Fibroblast of peridontal ligament (primary cell): ENCODE measurements at regions not wholly inside any gene's neighbourhood (a gene's known extent, or its start where the extent isn't known, plus 50 kb on each side); places are given as distances from the start of the nearest gene placed in this dataset.

Experiments
- DNase-seq: peaks from one replicate; pipeline ENCODE4 v3.0.0-alpha.2; 2010; ENCODE audit errors: extremely low read depth

GRCh38 chr10:21092683-21093524 lies 195.8 kb upstream of the NEBL start:
- DNase-seq, result no peak

- no peak for DNase-seq
Measured at GRCh38 chr10:21090609-21091082, 193.5 kb upstream of the NEBL start.

- no peak for DNase-seq
Measured at GRCh38 chr10:21087476-21087875, 190.4 kb upstream of the NEBL start.

GRCh38 chr10:21084700-21085099 lies 187.6 kb upstream of the NEBL start:
- DNase-seq, result no peak

- DNase-seq, result no peak
Measured at GRCh38 chr10:21083861-21084260, 186.8 kb upstream of the NEBL start.

- no peak for DNase-seq
Measured at GRCh38 chr10:21082206-21082605, 185.1 kb upstream of the NEBL start.

- DNase-seq, result no peak
Measured at GRCh38 chr10:21080261-21080660, 183.2 kb upstream of the NEBL start.

- DNase-seq, result no peak
Measured at GRCh38 chr10:21079330-21079658, 182.2 kb upstream of the NEBL start.

- DNase-seq, result peak; percentile 70
Measured at GRCh38 chr10:21078410-21079329, 181.6 kb upstream of the NEBL start.

- no peak for DNase-seq
Measured at GRCh38 chr10:21077681-21078080, 180.6 kb upstream of the NEBL start.

GRCh38 chr10:21076381-21076780 lies 179.3 kb upstream of the NEBL start:
- no peak for DNase-seq

- DNase-seq, result no peak
Measured at GRCh38 chr10:21075880-21076279, 178.8 kb upstream of the NEBL start.

- DNase-seq, result no peak
Measured at GRCh38 chr10:21071001-21071673, 174.0 kb upstream of the NEBL start.

GRCh38 chr10:21069929-21070700 lies 173.0 kb upstream of the NEBL start:
- DNase-seq, result no peak

GRCh38 chr10:21069278-21069677 lies 172.2 kb upstream of the NEBL start:
- DNase-seq, result no peak

GRCh38 chr10:21068026-21068656 lies 171.0 kb upstream of the NEBL start:
- no peak for DNase-seq

- DNase-seq, result no peak
Measured at GRCh38 chr10:21065621-21066248, 168.6 kb upstream of the NEBL start.

- no peak for DNase-seq
Measured at GRCh38 chr10:21061982-21062381, 164.9 kb upstream of the NEBL start.

- no peak for DNase-seq
Measured at GRCh38 chr10:21061184-21061583, 164.1 kb upstream of the NEBL start.

- DNase-seq, result no peak
Measured at GRCh38 chr10:21060626-21061025, 163.5 kb upstream of the NEBL start.
